ENCODE measurements at regions not wholly inside any gene's neighbourhood (a gene's known extent, or its start where the extent isn't known, plus 50 kb on each side); places are given as distances from the start of the nearest gene placed in this dataset.

GRCh38 chr9:28394774-28395173, 821.5 kb upstream of the C9orf72 start:
- TF ChIP-seq CTCF (conservative IDR thresholded peaks at IDR 0.05), result no peak
- no peaks in the 10 kb centered on the region for H3K27me3 ChIP-seq (ENCODE audit: insufficient read depth, low read length)

More at GRCh38 chr9:28394774-28395173, 821.5 kb upstream of the C9orf72 start:
- Histone ChIP-seq H3K14ac (ENCODE audit: insufficient read depth, low read length) (no peak overlapping the region), H3K4me1 (ENCODE audit: insufficient read depth, low read length) (no peaks in the 10 kb centered on the region), H2BK15ac (ENCODE audit: low read depth, low read length) (no peak overlapping the region), H3K56ac (ENCODE audit: insufficient read length, low read depth, low read length) (no peak overlapping the region), H3K23me2 (ENCODE audit: insufficient read length, low read depth, low read length, poor library complexity, severe bottlenecking) (no peaks in the 10 kb centered on the region), H4K20me1 (ENCODE audit: control insufficient read depth, insufficient read depth, insufficient read length) (no peaks in the 10 kb centered on the region), H2AK5ac (ENCODE audit: insufficient read length, low read length) (no peak overlapping the region), H3K23ac (ENCODE audit: insufficient read length, low read depth, low read length) (no peak overlapping the region), H3K79me1 (ENCODE audit: insufficient read depth, low read depth, low read length, poor library complexity, severe bottlenecking) (no peaks in the 10 kb centered on the region), H4K91ac (ENCODE audit: insufficient read length, low read depth, low read length) (no peak overlapping the region), H3T11ph (ENCODE audit: low read length) (no peak overlapping the region), H3K79me2 (ENCODE audit: insufficient read depth, low read length) (no peaks in the 10 kb centered on the region), H3K9ac (ENCODE audit: extremely low read depth, insufficient read length, low read length) (no peak overlapping the region), H2AFZ (ENCODE audit: low read length) (no peak overlapping the region), H2BK12ac (ENCODE audit: insufficient read length, low read depth, low read length) (no peak overlapping the region), H4K8ac (replicated peaks; ENCODE audit: insufficient read length, low read depth, low read length) (no peak overlapping the region), H2BK20ac (ENCODE audit: low read depth, low read length, poor library complexity, severe bottlenecking) (no peak overlapping the region), H3K27ac (ENCODE audit: insufficient read length, low read depth, low read length) (no peak overlapping the region), H3K4me2 (ENCODE audit: insufficient read depth, insufficient read length, low read length) (no peak overlapping the region), H3K9me3 (ENCODE audit: control insufficient read depth, low read depth, low read length) (no peaks in the 10 kb centered on the region), H2BK5ac (ENCODE audit: insufficient read length, low read length) (no peak overlapping the region), H4K5ac (ENCODE audit: insufficient read length, low read depth, low read length) (no peak overlapping the region), H3K18ac (ENCODE audit: insufficient read length, low read depth, low read length) (no peak overlapping the region), H3K4ac (ENCODE audit: low read depth, low read length) (no peak overlapping the region), H2BK120ac (ENCODE audit: low read depth, low read length, poor library complexity, severe bottlenecking) (no peak overlapping the region)
- DNase-seq, result no peak
- Mint-ChIP-seq H3K9me3 (peaks cover 0 to 3% of the 10 kb centered on the region in 2 experiments; a peak in 1 of 5 replicates), H3K4me3 (no peak overlapping the region), H3K4me1 (peaks cover 6 to 7% of the 10 kb centered on the region in 2 experiments; a peak in 2 of 4 replicates), H3K27ac (no peak overlapping the region), H3K36me3 (ENCODE audit: insufficient read depth in 1 of 3, low read depth in 3 of 3) (no peaks in the 10 kb centered on the region), H3K27me3 (ENCODE audit: low read depth) (no peaks in the 10 kb centered on the region)

Data from H9 (cell line).